IMR-90 (cell line): ENCODE measurements at regions not wholly inside any gene's neighbourhood (a gene's known extent, or its start where the extent isn't known, plus 50 kb on each side); places are given as distances from the start of the nearest gene placed in this dataset.

Experiments
- ATAC-seq: fragments of 200-7000 bp; cut with Tn5 transposase; 2 replicates; pipeline ENCODE4 v1.9.1; 2020; ENCODE audit warnings: low read depth, mild to moderate bottlenecking, moderate library complexity
- BruUV-seq: library from RNA; stranded (reverse); fragments of 400-500 nt; replicated peaks from 2 replicates; lab custom pipeline; 2021; lab: Mats Ljungman, UMichigan
- CTCF ChIA-PET: fragments of 300-600 bp; formaldehyde crosslinking; extraction: SDS; loops from one replicate; lab custom pipeline; 2021; ENCODE audit warnings: antibody characterized with exemption; lab: Yijun Ruan, JAX
- POLR2A ChIA-PET: fragments of 300-600 bp; sonication (Branson Sonifier 250); formaldehyde crosslinking; loops from one replicate; lab custom pipeline; 2022; ENCODE audit warnings: antibody characterized with exemption; ENCODE audit not compliant: unreplicated experiment; lab: Charles Lee
- DNase-seq: peaks from one replicate; pipeline ENCODE4 v3.0.0; 2013
- H2AFZ ChIP-seq: replicated peaks from 2 replicates; pipeline ENCODE3; 2013; ENCODE audit warnings: low read length, mild to moderate bottlenecking; ENCODE audit not compliant: poor library complexity
- H2AK5ac ChIP-seq: 2 replicates; pipeline ENCODE4 v1.6.1; 2013; ENCODE audit warnings: low read depth, low read length, inconsistent platforms
- H2AK9ac ChIP-seq: replicated peaks from 2 replicates; pipeline ENCODE3; 2013; ENCODE audit warnings: mild to moderate bottlenecking, low read depth, low read length, moderate library complexity; ENCODE audit not compliant: poor library complexity
- H2BK120ac ChIP-seq: 2 replicates; pipeline ENCODE4 v1.6.1; 2013; ENCODE audit warnings: low read depth, low read length, inconsistent platforms
- H2BK15ac ChIP-seq: 3 replicates; pipeline ENCODE4 v1.6.1; 2013; ENCODE audit warnings: low read depth, low read length, inconsistent platforms
- H2BK20ac ChIP-seq: 2 replicates; pipeline ENCODE4 v1.6.1; 2013; ENCODE audit warnings: low read depth, mild to moderate bottlenecking, inconsistent platforms, low read length, moderate library complexity
- H2BK5ac ChIP-seq: 2 replicates; pipeline ENCODE4 v1.6.1; 2013; ENCODE audit warnings: mild to moderate bottlenecking, low read depth, low read length, inconsistent platforms; ENCODE audit not compliant: poor library complexity, severe bottlenecking
- H3K14ac ChIP-seq: replicated peaks from 2 replicates; pipeline ENCODE4 v1.6.1; 2013; ENCODE audit warnings: low read depth, low read length, inconsistent platforms
- H3K18ac ChIP-seq: 2 replicates; pipeline ENCODE4 v1.6.1; 2013; ENCODE audit warnings: low read depth, low read length, control low read depth
- H3K23ac ChIP-seq: 2 replicates; pipeline ENCODE4 v1.6.1; 2013; ENCODE audit warnings: low read depth, low read length, inconsistent platforms
- H3K27ac ChIP-seq: 2 replicates; pipeline ENCODE4 v1.5.1; 2013; ENCODE audit warnings: mild to moderate bottlenecking, control low read depth, low read length; ENCODE audit not compliant: insufficient read depth
- H3K27me3 ChIP-seq: 2 replicates; pipeline ENCODE4 v1.6.1; 2013; ENCODE audit warnings: low read length; ENCODE audit not compliant: control insufficient read depth, insufficient read depth
- H3K36me3 ChIP-seq: 2 replicates; pipeline ENCODE4 v1.6.1; 2013; ENCODE audit warnings: low read length, mixed read lengths; ENCODE audit not compliant: control insufficient read depth, insufficient read depth
- H3K4ac ChIP-seq: 2 replicates; pipeline ENCODE4 v1.6.1; 2013; ENCODE audit warnings: low read depth, low read length, inconsistent platforms
- H3K4me1 ChIP-seq: 2 replicates; pipeline ENCODE4 v1.6.1; 2013; ENCODE audit warnings: low read length, mixed read lengths; ENCODE audit not compliant: control insufficient read depth, insufficient read depth
- H3K4me2 ChIP-seq: 2 replicates; pipeline ENCODE4 v1.6.1; 2013; ENCODE audit warnings: low read depth, mild to moderate bottlenecking, control low read depth, low read length, moderate library complexity
- H3K4me3 ChIP-seq: 2 replicates; pipeline ENCODE4 v1.5.1; 2013; ENCODE audit warnings: low read depth, mild to moderate bottlenecking, control low read depth, low read length, moderate library complexity; ENCODE audit not compliant: insufficient read depth
- H3K56ac ChIP-seq: 2 replicates; pipeline ENCODE4 v1.6.1; 2013; ENCODE audit warnings: low read length, inconsistent platforms; ENCODE audit not compliant: insufficient read depth; ENCODE audit errors: extremely low read depth
- H3K79me1 ChIP-seq, 2 experiments: 2 replicates each; pipeline ENCODE4 v1.6.1; 2013; ENCODE audit warnings: low read length in 2 of 2, inconsistent platforms in 1 of 2, low read depth in 1 of 2
- H3K9ac ChIP-seq: 2 replicates; pipeline ENCODE4 v1.6.1; 2013; ENCODE audit warnings: low read depth, low read length, control low read depth
- H3K9me1 ChIP-seq: 2 replicates; pipeline ENCODE4 v1.6.1; 2013; ENCODE audit warnings: low read length, inconsistent platforms; ENCODE audit not compliant: insufficient read depth
- H3K9me3 ChIP-seq: 2 replicates; pipeline ENCODE4 v1.6.1; 2013; ENCODE audit warnings: low read length; ENCODE audit not compliant: control insufficient read depth, insufficient read depth
- H4K20me1 ChIP-seq: 2 replicates; pipeline ENCODE4 v1.6.1; 2013; ENCODE audit warnings: low read length, inconsistent platforms; ENCODE audit not compliant: insufficient read depth
- H4K5ac ChIP-seq: 2 replicates; pipeline ENCODE4 v1.6.1; 2013; ENCODE audit warnings: mild to moderate bottlenecking, low read depth, low read length, control low read depth
- H4K8ac ChIP-seq, 2 experiments: 2 replicates each; pipeline ENCODE4 v1.6.1; 2013; ENCODE audit warnings: low read depth in 2 of 2, low read length in 2 of 2, control low read depth in 1 of 2, inconsistent platforms in 1 of 2
- H4K91ac ChIP-seq: 2 replicates; pipeline ENCODE4 v1.6.1; 2013; ENCODE audit warnings: low read depth, low read length, inconsistent platforms; ENCODE audit not compliant: insufficient read depth
- CEBPB ChIP-seq: IDR thresholded peaks from 2 replicates; pipeline ENCODE4 v1.6.1; 2012; ENCODE audit warnings: low read depth, low read length, improper control_type of control experiment
- FOS ChIP-seq: fragments of 150-350 bp; IDR thresholded peaks from 2 replicates; pipeline ENCODE4 v1.6.1; 2016; ENCODE audit warnings: low read depth, low read length
- MAFK ChIP-seq: IDR thresholded peaks from 2 replicates; pipeline ENCODE4 v1.6.1; 2012; ENCODE audit warnings: low read depth, low read length, improper control_type of control experiment
- MAZ ChIP-seq: IDR thresholded peaks from 2 replicates; pipeline ENCODE4 v1.6.1; 2012; ENCODE audit warnings: low read depth, mild to moderate bottlenecking, low read length, improper control_type of control experiment, moderate library complexity, borderline replicate concordance
- NFE2L2 ChIP-seq: fragments of 150-350 bp; IDR thresholded peaks from 2 replicates; pipeline ENCODE4 v1.6.1; 2016; ENCODE audit warnings: low read depth, mild to moderate bottlenecking, low read length
- RAD21 ChIP-seq: IDR thresholded peaks from 2 replicates; pipeline ENCODE4 v1.6.1; 2012; ENCODE audit warnings: low read length, improper control_type of control experiment
- RCOR1 ChIP-seq: IDR thresholded peaks from 2 replicates; pipeline ENCODE4 v1.6.1; 2012; ENCODE audit warnings: mild to moderate bottlenecking, low read length, improper control_type of control experiment; ENCODE audit not compliant: insufficient replicate concordance
- SMC3 ChIP-seq: fragments of 150-350 bp; IDR thresholded peaks from 2 replicates; pipeline ENCODE4 v1.6.1; 2016; ENCODE audit warnings: low read depth, mild to moderate bottlenecking, antibody characterized with exemption, low read length, moderate library complexity
- dilution Hi-C: fragments of 300-500 bp; cut with HindIII; formaldehyde crosslinking; loops from one replicate; pipeline ENCODE4 v1.14.3; 2018; ENCODE audit warnings: low sequenced_read_pairs; ENCODE audit not compliant: unreplicated experiment
- in situ Hi-C: fragments of 300-500 bp; cut with MboI; formaldehyde crosslinking; loops from 3 replicates; pipeline ENCODE4 v1.14.3; 2019; ENCODE audit warnings: low sequenced_read_pairs, inconsistent platforms, mixed read lengths
- intact Hi-C: fragments of 100-400 bp; cut with micrococcal nuclease; formaldehyde crosslinking; loops from 2 replicates; pipeline ENCODE4 v1.10.0; 2022

DNA sequence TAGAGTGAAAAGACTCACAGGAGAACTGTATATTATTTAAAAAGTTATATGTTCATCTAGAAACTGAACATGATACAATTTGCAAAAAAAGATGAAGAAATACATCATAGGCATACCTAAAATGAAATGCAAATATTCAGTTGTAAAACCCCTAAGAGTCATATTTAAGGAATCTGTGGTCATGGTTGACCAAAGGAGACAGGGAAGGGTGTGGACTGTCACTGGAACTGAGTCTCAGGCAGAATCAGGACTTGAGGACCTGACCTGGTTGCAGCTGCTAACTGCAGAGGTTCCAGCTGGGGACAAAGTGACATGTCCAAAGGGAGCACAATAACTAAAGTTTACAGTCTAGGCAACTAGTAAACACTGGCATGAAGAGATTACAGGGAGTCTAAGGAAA, 211.3 kb upstream of the RAG2 start:
- DNase-seq, result no peak
- no peaks in the 10 kb centered on the region for H3K36me3 ChIP-seq
- intact Hi-C loops, result no loop called here

More for the DNA sequence above, 211.3 kb upstream of the RAG2 start:
- Histone ChIP-seq H3K56ac (no peak overlapping the region), H4K5ac (no peak overlapping the region), H3K79me1 (no peaks in the 10 kb centered on the region), H4K91ac (no peak overlapping the region), H3K27ac (no peak overlapping the region), H3K14ac (no peak overlapping the region), H2AK5ac (no peak overlapping the region), H3K4me2 (no peak overlapping the region), H3K9ac (no peak overlapping the region), H4K20me1 (no peaks in the 10 kb centered on the region), H3K9me1 (no peaks in the 10 kb centered on the region), H3K9me3 (no peaks in the 10 kb centered on the region), H3K4me1 (no peaks in the 10 kb centered on the region), H3K27me3 (no peaks in the 10 kb centered on the region), H2AFZ (no peak overlapping the region), H2BK5ac (no peak overlapping the region), H3K18ac (no peak overlapping the region), H3K4me3 (no peak overlapping the region), H4K8ac (no peak overlapping the region), H2AK9ac (no peak overlapping the region), H2BK15ac (no peak overlapping the region), H3K4ac (no peak overlapping the region), H2BK20ac (no peak overlapping the region), H3K23ac (no peak overlapping the region), H2BK120ac (no peak overlapping the region)
- dilution Hi-C loops, result no loop called here
- ChIA-PET CTCF (no interaction called here), POLR2A (no interaction called here)
- no TSS peak for BruUV-seq
- in situ Hi-C loops, result no loop called here
- no peak for ATAC-seq
- TF ChIP-seq CEBPB (no peak), NFE2L2 (no peak), MAFK (no peak), RCOR1 (no peak), RAD21 (no peak), FOS (no peak), MAZ (no peak), SMC3 (no peak)
